ENCODE measurements at regions not wholly inside any gene's neighbourhood (a gene's known extent, or its start where the extent isn't known, plus 50 kb on each side); places are given as distances from the start of the nearest gene placed in this dataset.
A peak's percentile ranks its signal among the peaks of the same experiment; 100 is the strongest.

- Histone ChIP-seq H4K20me1 (ENCODE audit: insufficient read depth) (no peaks in the 10 kb centered on the region), H3K4me3 (IDR thresholded peaks at IDR 0.05; ENCODE audit: insufficient read depth, low read depth, low read length) (no peak overlapping the region), H2AFZ (ENCODE audit: low read depth) (no peak overlapping the region), H3K79me2 (ENCODE audit: insufficient read depth, low read depth) (no peaks in the 10 kb centered on the region), H3K9ac (no peak overlapping the region), H3K4me1 (ENCODE audit: low read depth, poor library complexity, severe bottlenecking) (no peaks in the 10 kb centered on the region), H3K4me2 (no peak overlapping the region), H3K36me3 (ENCODE audit: insufficient read depth) (no peaks in the 10 kb centered on the region), H3K27ac (no peak overlapping the region), H3K27me3 (ENCODE audit: insufficient read depth, low read depth) (no peaks in the 10 kb centered on the region)
- no peak for TF ChIP-seq CTCF (conservative IDR thresholded peaks at IDR 0.05; ENCODE audit: low read depth, low read length)
Observed at GRCh38 chr10:90591629-90592028, 266.2 kb downstream of the HTR7 start.

GRCh38 chr10:90592638-90593302 is 265.1 kb downstream of the HTR7 start:
- no peak overlapping the region for H3K27ac ChIP-seq
- H4K20me1 ChIP-seq (ENCODE audit: insufficient read depth) = no peaks in the 10 kb centered on the region
- H3K4me3 ChIP-seq (IDR thresholded peaks at IDR 0.05; ENCODE audit: insufficient read depth, low read depth, low read length) = no peak overlapping the region
- no peaks in the 10 kb centered on the region for H3K4me1 ChIP-seq (ENCODE audit: low read depth, poor library complexity, severe bottlenecking)
- H3K4me2 ChIP-seq = no peak overlapping the region
- H2AFZ ChIP-seq (ENCODE audit: low read depth) = no peak overlapping the region; the same call in 1 of the 2 replicates
- H3K79me2 ChIP-seq (ENCODE audit: insufficient read depth, low read depth) = no peaks in the 10 kb centered on the region
- TF ChIP-seq CTCF (conservative IDR thresholded peaks at IDR 0.05; ENCODE audit: low read depth, low read length) = 0 out of 2 replicates have a peak, but pooled peaks have one; percentile 39
- no peaks in the 10 kb centered on the region for H3K27me3 ChIP-seq (ENCODE audit: insufficient read depth, low read depth)
- no peak overlapping the region for H3K9ac ChIP-seq
- H3K36me3 ChIP-seq (ENCODE audit: insufficient read depth) = no peaks in the 10 kb centered on the region

GRCh38 chr10:90598513-90598912 is 259.3 kb downstream of the HTR7 start:
- no peaks in the 10 kb centered on the region for H4K20me1 ChIP-seq (ENCODE audit: insufficient read depth)
- no peak overlapping the region for H3K4me3 ChIP-seq (IDR thresholded peaks at IDR 0.05; ENCODE audit: insufficient read depth, low read depth, low read length)
- no peak overlapping the region for H3K9ac ChIP-seq
- no peak overlapping the region for H3K4me2 ChIP-seq
- no peaks in the 10 kb centered on the region for H3K79me2 ChIP-seq (ENCODE audit: insufficient read depth, low read depth)
- no peak overlapping the region for H3K27ac ChIP-seq
- H3K36me3 ChIP-seq (ENCODE audit: insufficient read depth) = no peaks in the 10 kb centered on the region
- H3K27me3 ChIP-seq (ENCODE audit: insufficient read depth, low read depth) = no peaks in the 10 kb centered on the region
- H2AFZ ChIP-seq (ENCODE audit: low read depth) = no peak overlapping the region
- no peaks in the 10 kb centered on the region for H3K4me1 ChIP-seq (ENCODE audit: low read depth, poor library complexity, severe bottlenecking)
- TF ChIP-seq CTCF (conservative IDR thresholded peaks at IDR 0.05; ENCODE audit: low read depth, low read length) = no peak

GRCh38 chr10:90602862-90603610 is 254.8 kb downstream of the HTR7 start:
- H3K79me2 ChIP-seq (ENCODE audit: insufficient read depth, low read depth) = no peaks in the 10 kb centered on the region
- TF ChIP-seq CTCF (conservative IDR thresholded peaks at IDR 0.05; ENCODE audit: low read depth, low read length) = no peak
- H3K27me3 ChIP-seq (ENCODE audit: insufficient read depth, low read depth) = no peaks in the 10 kb centered on the region
- no peak overlapping the region for H3K9ac ChIP-seq
- H2AFZ ChIP-seq (ENCODE audit: low read depth) = no peak overlapping the region
- no peak overlapping the region for H3K4me3 ChIP-seq (IDR thresholded peaks at IDR 0.05; ENCODE audit: insufficient read depth, low read depth, low read length)
- H3K36me3 ChIP-seq (ENCODE audit: insufficient read depth) = no peaks in the 10 kb centered on the region
- H3K4me2 ChIP-seq = no peak overlapping the region
- no peak overlapping the region for H3K27ac ChIP-seq
- no peaks in the 10 kb centered on the region for H3K4me1 ChIP-seq (ENCODE audit: low read depth, poor library complexity, severe bottlenecking)
- no peaks in the 10 kb centered on the region for H4K20me1 ChIP-seq (ENCODE audit: insufficient read depth)

Measured in KMS-11 (cell line).